ENCODE measurements at regions not wholly inside any gene's neighbourhood (a gene's known extent, or its start where the extent isn't known, plus 50 kb on each side); places are given as distances from the start of the nearest gene placed in this dataset.

DNA sequence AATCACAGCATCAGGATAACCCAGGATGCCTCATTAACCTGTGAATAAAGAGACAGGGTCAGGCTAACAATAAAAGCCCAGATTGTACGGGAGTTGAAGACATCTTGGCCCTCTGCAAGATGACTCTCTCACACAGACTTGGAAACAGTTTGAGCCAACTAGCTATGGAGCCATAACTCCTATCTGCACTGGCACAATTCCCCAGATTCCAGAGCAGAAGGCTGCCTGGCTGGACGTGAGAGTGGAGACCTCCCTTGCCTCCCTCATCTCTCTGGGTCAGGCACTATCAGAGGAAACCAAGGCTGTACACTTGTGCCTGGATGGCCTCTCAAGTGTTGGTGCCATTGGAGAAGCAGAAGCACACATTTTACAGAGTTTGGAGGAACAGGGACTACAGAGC is 312.6 kb downstream of the THBS2 start:
- Mint-ChIP-seq H3K27me3 (ENCODE audit: insufficient read depth) (no peaks in the 10 kb centered on the region), H3K27ac (no peak overlapping the region), H3K9me3 (no peaks in the 10 kb centered on the region), H3K4me3 (no peak overlapping the region), H3K36me3 (ENCODE audit: low read depth) (no peaks in the 10 kb centered on the region), H3K4me1 (no peaks in the 10 kb centered on the region)
- Histone ChIP-seq H3K9ac (ENCODE audit: extremely low read depth, low read length, poor library complexity, severe bottlenecking) (no peak overlapping the region), H3K36me3 (ENCODE audit: control insufficient read depth, insufficient read depth, low read length) (no peaks in the 10 kb centered on the region), H3K4me3 (ENCODE audit: low read length) (no peak overlapping the region), H3K27me3 (ENCODE audit: control insufficient read depth, insufficient read depth, low read length, poor library complexity, severe bottlenecking) (no peaks in the 10 kb centered on the region), H3K27ac (ENCODE audit: low read depth, low read length) (no peak overlapping the region), H3K9me3 (ENCODE audit: control insufficient read depth, low read length) (no peaks in the 10 kb centered on the region), H3K4me1 (ENCODE audit: control insufficient read depth, insufficient read depth, low read length) (no peaks in the 10 kb centered on the region)
- WGBS, 2 experiments (ENCODE audit: insufficient coverage in 1 of 2, insufficient read length in 1 of 2), result 89 to 92% methylated on average over 2 of the region's 2 CpGs
- TF ChIP-seq, protein P1, sequence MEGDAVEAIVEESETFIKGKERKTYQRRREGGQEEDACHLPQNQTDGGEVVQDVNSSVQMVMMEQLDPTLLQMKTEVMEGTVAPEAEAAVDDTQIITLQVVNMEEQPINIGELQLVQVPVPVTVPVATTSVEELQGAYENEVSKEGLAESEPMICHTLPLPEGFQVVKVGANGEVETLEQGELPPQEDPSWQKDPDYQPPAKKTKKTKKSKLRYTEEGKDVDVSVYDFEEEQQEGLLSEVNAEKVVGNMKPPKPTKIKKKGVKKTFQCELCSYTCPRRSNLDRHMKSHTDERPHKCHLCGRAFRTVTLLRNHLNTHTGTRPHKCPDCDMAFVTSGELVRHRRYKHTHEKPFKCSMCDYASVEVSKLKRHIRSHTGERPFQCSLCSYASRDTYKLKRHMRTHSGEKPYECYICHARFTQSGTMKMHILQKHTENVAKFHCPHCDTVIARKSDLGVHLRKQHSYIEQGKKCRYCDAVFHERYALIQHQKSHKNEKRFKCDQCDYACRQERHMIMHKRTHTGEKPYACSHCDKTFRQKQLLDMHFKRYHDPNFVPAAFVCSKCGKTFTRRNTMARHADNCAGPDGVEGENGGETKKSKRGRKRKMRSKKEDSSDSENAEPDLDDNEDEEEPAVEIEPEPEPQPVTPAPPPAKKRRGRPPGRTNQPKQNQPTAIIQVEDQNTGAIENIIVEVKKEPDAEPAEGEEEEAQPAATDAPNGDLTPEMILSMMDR (conservative IDR thresholded peaks at IDR 0.05), result no peak
- DNase-seq, result no peak

DNA sequence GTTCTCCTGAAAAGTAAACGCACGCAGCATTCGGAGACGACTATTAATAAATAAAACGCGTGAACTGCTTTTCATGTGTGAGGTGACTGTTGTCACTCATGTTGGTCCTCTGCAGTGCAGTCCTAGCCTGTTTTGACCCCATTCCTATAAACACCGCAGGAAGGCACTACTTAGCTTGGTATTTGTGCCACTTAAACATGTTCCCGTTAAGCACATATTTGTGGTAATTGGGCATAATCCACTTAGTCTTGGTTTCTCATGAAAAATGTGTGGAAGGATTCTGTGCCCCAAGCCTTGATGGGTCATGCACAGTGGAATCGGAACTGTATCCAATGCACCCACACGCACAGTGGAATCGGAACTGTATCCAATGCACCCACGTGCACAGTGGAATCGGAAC is 313.9 kb downstream of the THBS2 start:
- no peaks in the 10 kb centered on the region for H3K27me3 ChIP-seq (ENCODE audit: control insufficient read depth, insufficient read depth, low read length, poor library complexity, severe bottlenecking)
- no peak overlapping the region for H3K27ac ChIP-seq (ENCODE audit: low read depth, low read length)
- Mint-ChIP-seq H3K9me3 (no peaks in the 10 kb centered on the region), H3K4me1 (no peaks in the 10 kb centered on the region), H3K27ac (no peak overlapping the region), H3K27me3 (ENCODE audit: insufficient read depth) (no peaks in the 10 kb centered on the region), H3K4me3 (no peak overlapping the region), H3K36me3 (ENCODE audit: low read depth) (no peaks in the 10 kb centered on the region)
- H3K9me3 ChIP-seq (ENCODE audit: control insufficient read depth, low read length), result no peaks in the 10 kb centered on the region
- WGBS, 2 experiments (ENCODE audit: insufficient coverage in 1 of 2, insufficient read length in 1 of 2), result 95 to 96% methylated on average over 12 to 13 of the region's 13 CpGs
- no peak for DNase-seq
- TF ChIP-seq, protein P1 (conservative IDR thresholded peaks at IDR 0.05), result no peak
- H3K9ac ChIP-seq (ENCODE audit: extremely low read depth, low read length, poor library complexity, severe bottlenecking), result no peak overlapping the region
- H3K4me1 ChIP-seq (ENCODE audit: control insufficient read depth, insufficient read depth, low read length), result no peaks in the 10 kb centered on the region
- H3K4me3 ChIP-seq (ENCODE audit: low read length), result no peak overlapping the region
- H3K36me3 ChIP-seq (ENCODE audit: control insufficient read depth, insufficient read depth, low read length), result no peaks in the 10 kb centered on the region

DNA sequence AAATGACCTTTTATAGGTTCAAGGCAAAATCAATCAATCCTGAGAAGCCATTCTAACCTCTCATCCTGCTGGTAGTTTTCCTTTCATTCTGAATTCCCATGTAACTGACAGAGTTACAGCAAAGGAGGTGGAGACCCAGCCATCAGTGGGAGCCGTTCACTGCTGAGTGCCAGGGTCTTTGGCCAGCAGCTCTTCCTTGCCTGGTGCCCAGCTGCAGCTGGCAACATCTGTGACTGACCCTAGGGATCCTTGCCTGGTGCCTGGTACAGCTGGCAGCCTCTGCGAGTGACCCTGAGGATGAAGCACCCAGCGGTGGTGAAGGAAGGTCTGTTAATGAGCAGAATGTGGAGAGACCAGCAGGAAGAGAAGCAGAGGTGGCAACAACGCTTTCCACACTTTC is 314.6 kb downstream of the THBS2 start:
- Mint-ChIP-seq H3K9me3 (no peaks in the 10 kb centered on the region), H3K4me3 (no peak overlapping the region), H3K36me3 (ENCODE audit: low read depth) (no peaks in the 10 kb centered on the region), H3K27ac (no peak overlapping the region), H3K4me1 (no peaks in the 10 kb centered on the region), H3K27me3 (ENCODE audit: insufficient read depth) (no peaks in the 10 kb centered on the region)
- Histone ChIP-seq H3K27ac (ENCODE audit: low read depth, low read length) (no peak overlapping the region), H3K9ac (ENCODE audit: extremely low read depth, low read length, poor library complexity, severe bottlenecking) (no peak overlapping the region), H3K36me3 (ENCODE audit: control insufficient read depth, insufficient read depth, low read length) (no peaks in the 10 kb centered on the region), H3K4me1 (ENCODE audit: control insufficient read depth, insufficient read depth, low read length) (no peaks in the 10 kb centered on the region), H3K4me3 (ENCODE audit: low read length) (no peak overlapping the region), H3K27me3 (ENCODE audit: control insufficient read depth, insufficient read depth, low read length, poor library complexity, severe bottlenecking) (no peaks in the 10 kb centered on the region), H3K9me3 (ENCODE audit: control insufficient read depth, low read length) (no peaks in the 10 kb centered on the region)
- TF ChIP-seq, protein P1 (conservative IDR thresholded peaks at IDR 0.05), result no peak
- WGBS, 2 experiments (ENCODE audit: insufficient coverage in 1 of 2, insufficient read length in 1 of 2), result 84 to 92% methylated on average over 3 to 4 of the region's 4 CpGs
- no peak for DNase-seq

Measured in endodermal cell (in vitro differentiated cells).